T-helper 1 cell treated with Interleukin-12 subunit alpha and Interleukin-12 subunit beta and Interleukin-4 antibody, amounts not matched to agents 30 μg/mL and 1 μg/mL, for 36 hours (primary cell): ENCODE measurements at regions not wholly inside any gene's neighbourhood (a gene's known extent, or its start where the extent isn't known, plus 50 kb on each side); places are given as distances from the start of the nearest gene placed in this dataset.
"Not testable (repeated sequence)": the region's sequence is repeated elsewhere in the genome, so short reads cannot be mapped to it uniquely, and the experiment has no call there.

Experiments
- H3K27ac Mint-ChIP-seq: one replicate; pipeline ENCODE4 v1.8.0; 2021; ENCODE audit warnings: mild to moderate bottlenecking, mixed read lengths
- H3K27me3 Mint-ChIP-seq: one replicate; pipeline ENCODE4 v1.8.0; 2021; ENCODE audit warnings: low read depth, mixed read lengths
- H3K36me3 Mint-ChIP-seq: one replicate; pipeline ENCODE4 v1.8.0; 2021; ENCODE audit warnings: low read depth, mixed read lengths
- H3K4me1 Mint-ChIP-seq: one replicate; pipeline ENCODE4 v1.8.0; 2021; ENCODE audit warnings: low read depth, mixed read lengths
- H3K4me3 Mint-ChIP-seq: one replicate; pipeline ENCODE4 v1.8.0; 2021; ENCODE audit warnings: mild to moderate bottlenecking, moderate library complexity, mixed read lengths
- H3K9me3 Mint-ChIP-seq: one replicate; pipeline ENCODE4 v1.8.0; 2021; ENCODE audit warnings: mixed read lengths

GRCh38 chr14:86141966-86142365 is 612.0 kb downstream of the FLRT2 start:
- Mint-ChIP-seq H3K36me3 (no peaks in the 10 kb centered on the region), H3K4me1 (no peaks in the 10 kb centered on the region), H3K27me3 (no peaks in the 10 kb centered on the region), H3K4me3 (no peak overlapping the region), H3K27ac (no peak overlapping the region), H3K9me3 (peaks cover 19% of the 10 kb centered on the region)

DNA sequence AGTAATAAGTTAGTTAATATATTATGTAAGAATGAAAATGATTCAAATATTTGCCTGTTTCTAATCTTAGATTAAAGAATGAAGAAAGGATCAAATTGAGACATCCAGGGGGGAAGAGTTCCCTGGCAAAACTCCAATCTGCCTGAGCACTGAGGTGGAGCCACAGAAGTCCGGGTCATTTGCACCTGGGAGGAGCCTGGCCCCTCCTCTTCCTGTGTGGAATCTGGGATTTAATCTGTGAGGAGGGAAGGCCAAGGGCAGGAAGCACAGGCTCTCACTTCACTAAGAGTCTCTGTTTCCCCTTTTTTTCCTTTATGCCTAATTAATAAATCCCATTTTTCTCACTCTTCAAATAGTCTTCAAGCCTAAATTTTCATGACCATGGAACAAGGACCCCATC is 599.5 kb downstream of the FLRT2 start:
- Mint-ChIP-seq H3K36me3 (no peaks in the 10 kb centered on the region), H3K27me3 (no peaks in the 10 kb centered on the region), H3K9me3 (peaks cover 9% of the 10 kb centered on the region), H3K4me3 (no peak overlapping the region), H3K27ac (no peak overlapping the region), H3K4me1 (no peaks in the 10 kb centered on the region)

- Mint-ChIP-seq H3K27me3 (no peaks in the 10 kb centered on the region), H3K27ac (no peak overlapping the region), H3K4me3 (no peak overlapping the region), H3K36me3 (no peaks in the 10 kb centered on the region), H3K4me1 (peaks cover 5% of the 10 kb centered on the region), H3K9me3 (peaks cover 6% of the 10 kb centered on the region)
Measured at GRCh38 chr14:86124328-86124727, 594.4 kb downstream of the FLRT2 start.

GRCh38 chr14:86115972-86116371 is 586.0 kb downstream of the FLRT2 start:
- Mint-ChIP-seq H3K27me3 (no peaks in the 10 kb centered on the region), H3K4me3 (no peak overlapping the region), H3K36me3 (no peaks in the 10 kb centered on the region), H3K4me1 (no peaks in the 10 kb centered on the region), H3K9me3 (peaks cover 21% of the 10 kb centered on the region), H3K27ac (no peak overlapping the region)

DNA sequence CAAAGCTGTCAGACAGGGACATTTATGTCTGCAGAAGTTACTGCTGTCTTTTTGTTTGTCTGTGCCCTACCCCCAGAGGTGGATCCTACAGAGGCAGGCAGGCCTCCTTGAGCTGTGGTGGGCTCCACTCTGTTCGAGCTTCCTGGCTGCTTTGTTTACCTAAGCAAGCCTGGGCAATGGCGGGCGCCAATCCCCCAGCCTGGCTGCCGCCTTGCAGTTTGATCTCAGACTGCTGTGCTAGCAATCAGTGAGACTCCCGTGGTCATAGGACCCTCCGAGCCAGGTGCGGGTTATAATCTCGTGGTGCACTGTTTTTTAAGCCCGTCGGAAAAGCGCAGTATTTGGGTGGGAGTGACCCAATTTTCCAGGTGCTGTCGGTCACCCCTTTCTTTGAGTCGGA is 580.9 kb downstream of the FLRT2 start:
- H3K27me3 Mint-ChIP-seq, H3K4me3 Mint-ChIP-seq: not testable (repeated sequence)
- H3K9me3 Mint-ChIP-seq: peaks cover 16% of the 10 kb centered on the region

DNA sequence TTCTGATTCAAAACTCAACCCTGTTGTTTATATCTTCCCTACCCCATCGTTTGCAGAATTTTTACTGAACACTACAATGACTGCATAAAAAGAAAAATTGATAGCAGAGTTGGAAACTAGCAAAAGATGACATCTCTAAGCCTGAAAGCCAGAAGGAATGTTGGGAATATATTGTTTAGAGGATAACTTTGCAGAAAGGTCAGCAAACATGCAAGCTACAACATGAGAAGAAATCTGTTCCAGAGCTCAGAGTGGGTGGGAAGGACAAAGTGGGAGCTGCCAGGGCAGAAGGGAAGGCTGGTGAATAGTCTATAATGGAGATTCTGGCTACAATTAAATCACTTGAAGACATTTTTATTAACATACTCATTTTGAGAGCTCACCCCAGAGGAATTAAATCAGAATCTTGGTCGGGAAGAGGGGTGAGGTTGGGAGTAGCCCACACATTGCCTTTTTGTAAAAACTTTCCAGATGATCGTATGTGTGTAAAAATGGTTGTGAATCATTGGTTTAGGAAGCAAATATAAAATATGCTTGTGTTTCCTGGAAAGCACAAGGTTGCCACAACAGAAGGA is 574.8 kb downstream of the FLRT2 start:
- Mint-ChIP-seq H3K27me3 (no peaks in the 10 kb centered on the region), H3K27ac (no peak overlapping the region), H3K4me3 (no peak overlapping the region), H3K36me3 (no peaks in the 10 kb centered on the region), H3K9me3 (peaks cover 21% of the 10 kb centered on the region), H3K4me1 (no peaks in the 10 kb centered on the region)

More for the DNA sequence above, 580.9 kb downstream of the FLRT2 start:
- not testable (repeated sequence) for H3K4me1 Mint-ChIP-seq, H3K27ac Mint-ChIP-seq, H3K36me3 Mint-ChIP-seq

DNA sequence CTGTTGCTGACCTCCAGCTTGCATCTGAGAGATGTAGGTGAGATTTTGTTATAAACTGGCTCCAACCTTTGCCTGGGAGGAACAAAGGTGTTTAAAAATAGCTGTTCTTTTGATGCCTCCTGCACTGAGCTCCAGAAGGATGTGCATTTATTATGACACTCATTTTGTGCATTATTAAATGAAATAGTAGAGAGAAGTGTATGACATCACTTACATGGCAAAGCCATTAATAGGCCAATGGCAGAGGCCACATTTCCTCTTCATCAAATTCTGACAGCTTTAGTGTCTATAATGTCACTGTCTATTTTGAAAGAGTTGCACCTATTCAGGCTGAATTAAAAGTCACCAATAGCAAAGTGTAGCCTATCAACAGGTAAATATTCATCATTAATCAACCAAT is 564.6 kb downstream of the FLRT2 start:
- Mint-ChIP-seq H3K4me1 (no peaks in the 10 kb centered on the region), H3K27ac (no peak overlapping the region), H3K36me3 (no peaks in the 10 kb centered on the region), H3K9me3 (peaks cover 9% of the 10 kb centered on the region), H3K4me3 (no peak overlapping the region), H3K27me3 (no peaks in the 10 kb centered on the region)

GRCh38 chr14:86091811-86092210 is 561.9 kb downstream of the FLRT2 start:
- Mint-ChIP-seq H3K36me3 (no peaks in the 10 kb centered on the region), H3K9me3 (peaks cover 9% of the 10 kb centered on the region), H3K27ac (no peak overlapping the region), H3K4me3 (no peak overlapping the region), H3K4me1 (peaks cover 2% of the 10 kb centered on the region), H3K27me3 (no peaks in the 10 kb centered on the region)

DNA sequence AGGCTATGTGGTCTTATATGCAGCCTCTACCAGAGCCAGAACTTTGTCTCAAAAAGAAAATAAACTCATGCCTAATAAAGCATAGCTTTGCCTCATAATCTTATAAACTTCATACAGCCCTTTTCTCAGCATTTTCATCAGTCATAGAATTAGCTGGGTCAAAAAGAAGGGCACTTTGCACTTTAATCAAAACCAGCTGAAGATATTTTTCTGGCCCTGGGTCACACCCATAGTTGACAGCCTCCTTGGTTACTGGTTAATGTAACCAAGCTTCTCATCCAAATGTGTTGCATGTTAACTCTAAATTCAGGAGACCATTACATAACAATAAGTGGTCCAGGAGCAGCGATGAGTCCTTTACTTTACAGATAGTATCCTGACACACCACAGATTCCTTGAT is 558.2 kb downstream of the FLRT2 start:
- Mint-ChIP-seq H3K9me3 (peaks cover 6% of the 10 kb centered on the region), H3K36me3 (no peaks in the 10 kb centered on the region), H3K27ac (no peak overlapping the region), H3K4me1 (peaks cover 2% of the 10 kb centered on the region), H3K27me3 (no peaks in the 10 kb centered on the region), H3K4me3 (no peak overlapping the region)

DNA sequence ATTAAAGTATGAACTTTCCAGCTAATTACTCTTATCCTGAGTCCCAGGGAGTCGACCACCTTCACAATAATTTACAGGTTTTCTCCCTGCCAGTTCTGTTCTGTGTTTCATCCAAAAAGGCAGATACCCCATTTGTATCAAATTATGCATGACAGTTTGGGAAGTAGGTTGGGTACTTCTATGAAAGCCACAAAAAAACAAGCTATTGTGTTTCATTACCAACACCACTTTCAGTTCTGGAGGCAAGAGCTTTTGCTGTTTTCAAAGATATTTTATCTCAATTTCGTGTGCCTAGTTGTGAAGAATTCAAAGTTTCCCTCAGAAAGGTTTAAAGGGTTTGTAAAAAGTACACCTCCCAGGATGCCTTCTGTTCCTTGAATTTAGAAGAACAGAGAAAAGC is 557.4 kb downstream of the FLRT2 start:
- Mint-ChIP-seq H3K27ac (no peak overlapping the region), H3K27me3 (no peaks in the 10 kb centered on the region), H3K4me1 (peaks cover 2% of the 10 kb centered on the region), H3K36me3 (no peaks in the 10 kb centered on the region), H3K9me3 (peaks cover 6% of the 10 kb centered on the region), H3K4me3 (no peak overlapping the region)

- no peaks in the 10 kb centered on the region for H3K36me3 Mint-ChIP-seq
- no peak overlapping the region for H3K27ac Mint-ChIP-seq
Measured at GRCh38 chr14:86086962-86087361, 557.0 kb downstream of the FLRT2 start.

DNA sequence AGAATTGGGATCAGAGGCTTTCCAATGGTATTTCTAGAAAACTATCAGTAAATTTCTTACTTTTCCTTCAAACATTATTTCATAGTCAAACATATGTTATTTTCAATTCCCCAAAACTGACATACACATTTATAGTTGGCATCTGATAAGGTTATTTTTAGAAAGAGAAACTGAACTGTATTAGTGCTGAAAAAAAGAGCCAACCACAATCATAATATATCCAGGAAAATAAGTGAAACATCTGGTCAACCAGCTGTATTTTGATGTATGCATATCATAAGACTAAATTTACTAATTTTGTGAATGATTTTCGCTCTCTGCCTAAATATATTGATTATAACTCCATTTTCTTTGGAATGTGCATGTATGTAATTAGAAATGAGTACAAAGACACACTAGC is 554.2 kb downstream of the FLRT2 start:
- H3K27me3 Mint-ChIP-seq: no peaks in the 10 kb centered on the region
- H3K9me3 Mint-ChIP-seq: peaks cover 13% of the 10 kb centered on the region
- peaks cover 2% of the 10 kb centered on the region for H3K4me1 Mint-ChIP-seq
- H3K27ac Mint-ChIP-seq: no peak overlapping the region
- no peak overlapping the region for H3K4me3 Mint-ChIP-seq
- no peaks in the 10 kb centered on the region for H3K36me3 Mint-ChIP-seq

More at GRCh38 chr14:86086962-86087361, 557.0 kb downstream of the FLRT2 start:
- Mint-ChIP-seq H3K4me1 (peaks cover 2% of the 10 kb centered on the region), H3K4me3 (no peak overlapping the region), H3K9me3 (peaks cover 8% of the 10 kb centered on the region), H3K27me3 (no peaks in the 10 kb centered on the region)

- Mint-ChIP-seq H3K4me1 (peaks cover 2% of the 10 kb centered on the region), H3K27me3 (no peaks in the 10 kb centered on the region), H3K9me3 (peaks cover 18% of the 10 kb centered on the region), H3K36me3 (no peaks in the 10 kb centered on the region), H3K4me3 (no peak overlapping the region), H3K27ac (no peak overlapping the region)
Measured at GRCh38 chr14:86083616-86084015, 553.7 kb downstream of the FLRT2 start.

DNA sequence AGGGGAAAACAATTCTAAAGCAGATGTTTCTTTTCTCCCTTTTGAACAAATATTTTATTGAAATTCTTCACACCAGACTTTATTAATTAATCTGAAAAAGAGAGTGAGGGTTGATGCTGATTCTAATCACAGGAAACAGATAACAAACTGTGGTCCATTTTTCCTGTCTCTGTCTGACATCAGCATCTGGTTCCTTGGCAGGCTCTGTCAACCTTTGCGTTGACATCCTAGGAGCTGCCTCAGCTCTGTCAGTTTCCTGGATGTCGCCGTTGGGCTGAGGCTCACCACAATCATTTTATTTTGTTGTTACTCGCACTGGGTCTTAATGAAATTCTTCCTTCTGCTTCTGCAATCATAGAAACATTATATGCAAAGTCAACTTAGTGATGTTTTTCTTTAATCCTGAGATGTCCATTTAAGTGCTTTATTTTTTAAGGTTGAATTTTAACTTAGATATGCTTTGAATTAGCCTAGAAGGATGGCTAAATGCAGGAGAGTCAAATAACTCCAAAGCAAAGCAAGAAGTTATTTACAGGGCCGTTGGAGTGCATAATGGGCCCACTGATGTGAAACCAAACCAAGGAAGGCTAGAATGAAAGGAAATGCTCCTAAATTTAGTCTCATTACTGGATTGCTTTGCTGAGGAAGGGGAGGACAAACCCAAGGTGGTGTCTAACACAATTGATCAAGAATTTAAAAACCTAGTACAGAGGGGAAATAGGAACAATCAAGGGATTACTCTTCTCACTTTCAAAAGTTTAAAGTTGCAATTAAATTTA is 542.4 kb downstream of the FLRT2 start:
- Mint-ChIP-seq H3K4me3 (no peak overlapping the region), H3K36me3 (no peaks in the 10 kb centered on the region), H3K4me1 (no peaks in the 10 kb centered on the region), H3K27me3 (no peaks in the 10 kb centered on the region), H3K27ac (no peak overlapping the region), H3K9me3 (no peaks in the 10 kb centered on the region)

DNA sequence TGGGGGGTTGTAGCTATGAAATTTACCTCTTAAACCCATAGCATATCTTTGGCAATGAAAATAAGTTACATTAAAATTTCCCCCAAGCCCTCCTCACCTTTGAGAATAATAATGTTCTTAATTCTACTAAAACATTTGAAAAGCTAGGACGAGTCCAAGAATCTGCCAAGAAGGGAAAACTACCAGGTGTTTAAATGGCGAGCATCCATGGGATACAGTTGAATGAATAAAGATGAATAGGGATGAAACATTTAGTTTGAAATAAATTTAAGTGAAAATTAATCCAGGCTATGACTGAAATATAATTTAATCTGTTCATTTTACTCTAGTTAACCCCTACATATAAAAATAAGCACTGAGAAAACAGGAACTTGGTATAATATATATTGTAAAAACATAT is 536.7 kb downstream of the FLRT2 start:
- Mint-ChIP-seq H3K36me3 (no peaks in the 10 kb centered on the region), H3K4me3 (no peak overlapping the region), H3K9me3 (peaks cover 5% of the 10 kb centered on the region), H3K27ac (no peak overlapping the region), H3K4me1 (no peaks in the 10 kb centered on the region), H3K27me3 (no peaks in the 10 kb centered on the region)
